Adrenal gland (tissue), 5 donors: ENCODE measurements at regions not wholly inside any gene's neighbourhood (a gene's known extent, or its start where the extent isn't known, plus 50 kb on each side); places are given as distances from the start of the nearest gene placed in this dataset.

ENCODE experiments used
- CTCF ChIP-seq, 6 experiments: fragments of 450-650 bp in 4 of 6; fragments of 200-600 bp in 2 of 6; sonication (generic) in 1 of 6; IDR thresholded peaks; 1 replicate in 5 of 6; 2 replicates in 1 of 6; pipeline versions ENCODE4 v1.5.1 to v1.8.0; 2016 to 2021; ENCODE audit warnings: antibody characterized with exemption in 6 of 6, mild to moderate bottlenecking in 2 of 6, moderate library complexity in 1 of 6
- POLR2A ChIP-seq, 2 donors: fragments of 450-650 bp; IDR thresholded peaks; one replicate each; pipeline ENCODE4 v1.6.1; 2017; ENCODE audit warnings: antibody characterized with exemption in 2 of 2, mild to moderate bottlenecking in 2 of 2, moderate library complexity in 1 of 2
- donor health status: DM: no; HTN: no; CAD: no.

- TF ChIP-seq CTCF (IDR thresholded peaks at IDR 0.05) = no peak
- no peak for TF ChIP-seq POLR2A (IDR thresholded peaks at IDR 0.05)
These were observed 139.2 kb upstream of the SOX21 start for GRCh38 chr13:94851576-94851975.
